SW480 (cell line): ENCODE measurements at regions not wholly inside any gene's neighbourhood (a gene's known extent, or its start where the extent isn't known, plus 50 kb on each side); places are given as distances from the start of the nearest gene placed in this dataset.
"Not testable (repeated sequence)": the region's sequence is repeated elsewhere in the genome, so short reads cannot be mapped to it uniquely, and the experiment has no call there.

ENCODE experiments used
- DNase-seq: peaks from one replicate; pipeline ENCODE4 v3.0.0-alpha.2; 2016; ENCODE audit warnings: low spot score

DNA sequence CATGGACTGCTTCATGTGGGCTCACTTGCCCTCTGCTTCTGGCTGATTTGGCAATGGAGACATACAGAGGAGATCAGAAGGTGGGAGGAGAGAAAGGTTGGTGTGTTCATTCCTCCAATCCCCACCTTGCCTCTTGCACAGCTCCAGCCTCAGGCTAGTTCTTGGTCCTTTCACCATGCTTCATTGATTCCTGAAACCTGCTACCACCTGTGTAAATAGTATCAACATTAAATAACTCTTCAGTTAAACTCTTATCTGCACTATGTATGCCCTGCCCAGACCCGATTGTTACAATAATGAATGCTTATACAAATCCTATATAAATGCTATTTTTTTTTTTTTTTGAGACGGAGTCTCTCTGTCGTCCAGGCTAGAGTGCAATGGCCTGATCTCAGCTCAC, 174.5 kb downstream of the CD83 start:
- no peak for DNase-seq

DNA sequence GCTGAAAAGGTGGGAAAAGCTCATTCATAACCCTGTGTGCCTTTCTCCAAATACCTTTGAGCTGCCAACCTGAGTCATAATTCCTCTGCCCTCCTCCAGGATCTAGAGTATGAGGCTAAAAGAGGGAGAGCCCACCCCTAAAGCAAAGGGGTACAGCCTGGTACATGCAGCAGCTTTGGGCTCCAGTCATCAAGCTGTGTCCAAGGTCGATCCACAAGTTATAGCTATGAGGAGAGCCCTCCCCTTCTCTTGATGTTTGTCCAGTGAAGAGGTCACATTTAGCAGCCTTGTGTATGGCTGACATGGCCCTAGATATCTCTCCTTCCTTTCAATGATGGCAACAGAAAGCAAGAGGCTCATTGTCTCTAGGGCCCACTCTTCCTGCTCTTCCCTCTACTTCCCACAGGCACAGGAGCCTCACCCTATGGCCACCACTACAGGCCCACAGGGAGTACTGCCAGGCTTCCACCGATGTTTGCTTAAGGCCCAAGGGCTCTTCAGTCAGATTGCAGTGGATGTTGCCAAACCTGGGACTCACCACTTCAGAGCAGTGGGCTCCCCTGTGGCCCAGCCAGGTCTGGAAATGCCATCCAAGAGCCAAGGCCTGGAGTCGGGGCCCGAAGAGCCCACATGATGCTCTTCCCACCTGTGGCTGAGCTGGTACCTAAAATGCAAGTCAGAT, 176.8 kb downstream of the CD83 start:
- DNase-seq = no peak

DNA sequence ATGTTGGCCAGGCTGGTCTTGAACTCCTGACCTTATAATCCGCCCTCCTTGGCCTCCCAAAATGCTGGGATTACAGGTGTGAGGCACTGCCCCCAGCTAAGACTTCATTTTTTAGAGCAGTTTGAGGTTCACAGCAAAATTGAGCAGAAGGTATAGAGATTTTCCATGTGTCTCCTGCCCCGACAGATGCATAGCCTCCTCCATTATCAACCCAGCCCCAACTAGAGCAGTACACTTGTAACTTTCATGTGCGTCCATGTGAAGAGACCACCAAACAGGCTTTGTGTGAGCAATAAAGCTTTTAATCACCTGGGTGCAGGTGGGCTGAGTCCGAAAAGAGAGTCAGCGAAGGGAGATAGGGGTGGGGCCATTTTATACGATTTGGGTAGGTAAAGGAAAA, 179.1 kb downstream of the CD83 start:
- DNase-seq = not testable (repeated sequence)

DNA sequence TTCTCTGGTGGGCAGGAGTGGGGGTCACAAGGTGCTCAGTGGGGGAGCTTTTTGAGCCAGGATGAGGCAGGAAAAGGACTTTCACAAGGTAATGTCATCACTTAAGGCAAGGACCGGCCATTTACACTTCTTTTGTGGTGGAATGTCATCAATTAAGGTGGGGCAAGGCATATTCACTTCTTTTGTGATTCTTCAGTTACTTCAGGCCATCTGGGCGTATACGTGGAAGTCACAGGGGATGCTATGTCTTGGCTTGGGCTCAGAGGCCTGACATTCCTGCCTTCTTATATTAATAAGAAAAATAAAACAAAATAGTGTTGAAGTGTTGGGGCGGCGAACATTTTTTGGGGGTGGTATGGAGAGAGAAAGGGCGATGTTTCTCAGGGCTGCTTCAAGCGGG, 179.5 kb downstream of the CD83 start:
- DNase-seq = not testable (repeated sequence)

DNA sequence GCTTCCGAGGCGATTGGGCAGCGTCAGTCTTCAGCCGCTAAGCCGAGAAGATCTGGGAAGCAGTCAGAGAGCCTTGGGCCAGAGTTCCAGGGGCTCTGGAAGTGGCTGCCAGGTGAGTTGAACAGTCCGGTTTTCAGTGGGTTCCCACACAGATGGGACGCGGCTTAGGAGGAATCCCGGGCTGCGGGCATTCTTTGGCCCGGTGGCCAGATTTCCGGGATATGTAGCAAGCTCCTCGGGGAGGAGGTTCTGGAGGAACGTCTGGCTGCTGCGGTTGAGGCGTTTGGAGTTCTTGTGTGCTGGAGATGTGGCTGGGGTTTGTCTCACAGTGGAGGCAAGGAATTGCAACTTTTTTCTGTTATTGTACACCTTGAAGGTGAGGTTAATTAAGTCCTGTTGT, 182.6 kb downstream of the CD83 start:
- not testable (repeated sequence) for DNase-seq

DNA sequence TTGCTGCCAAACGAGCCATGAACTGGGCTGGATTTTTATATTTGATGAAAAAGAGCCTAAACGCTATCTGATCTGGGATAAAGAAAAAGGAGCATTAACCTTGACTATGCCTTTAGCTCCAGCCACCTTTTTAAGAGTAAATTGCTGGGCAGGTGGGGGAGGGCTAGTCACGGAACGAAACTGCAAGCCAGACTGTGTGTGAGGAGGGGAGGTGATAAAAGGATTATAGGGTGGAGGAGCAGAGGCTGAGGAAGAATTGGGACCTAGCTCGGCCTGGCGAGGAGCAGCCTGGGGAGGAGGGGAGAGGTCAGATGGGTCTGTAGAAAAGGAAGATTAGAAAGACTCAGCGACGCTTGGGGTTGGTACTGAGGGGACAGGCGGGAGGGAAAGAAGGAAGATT, 183.1 kb downstream of the CD83 start:
- not testable (repeated sequence) for DNase-seq

DNA sequence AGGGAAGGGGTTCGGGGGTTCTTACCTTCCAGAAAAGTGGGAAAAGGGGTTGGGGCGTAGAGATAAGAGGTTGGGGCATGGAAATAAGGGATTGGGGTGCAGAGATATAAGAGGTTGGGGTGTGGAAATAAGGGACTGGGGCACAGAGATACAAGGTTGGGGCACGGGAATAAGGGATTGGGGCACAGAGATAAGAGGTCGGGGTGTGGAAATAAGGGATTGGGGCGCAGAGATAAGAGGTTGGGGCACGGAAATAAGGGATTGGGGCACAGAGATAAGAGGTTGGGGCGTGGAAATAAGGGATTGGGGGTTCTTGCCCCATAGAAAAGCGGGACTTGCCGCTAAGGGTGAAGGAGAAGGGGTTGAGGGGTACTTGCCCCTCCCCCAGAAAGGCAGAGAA, 183.9 kb downstream of the CD83 start:
- not testable (repeated sequence) for DNase-seq

DNA sequence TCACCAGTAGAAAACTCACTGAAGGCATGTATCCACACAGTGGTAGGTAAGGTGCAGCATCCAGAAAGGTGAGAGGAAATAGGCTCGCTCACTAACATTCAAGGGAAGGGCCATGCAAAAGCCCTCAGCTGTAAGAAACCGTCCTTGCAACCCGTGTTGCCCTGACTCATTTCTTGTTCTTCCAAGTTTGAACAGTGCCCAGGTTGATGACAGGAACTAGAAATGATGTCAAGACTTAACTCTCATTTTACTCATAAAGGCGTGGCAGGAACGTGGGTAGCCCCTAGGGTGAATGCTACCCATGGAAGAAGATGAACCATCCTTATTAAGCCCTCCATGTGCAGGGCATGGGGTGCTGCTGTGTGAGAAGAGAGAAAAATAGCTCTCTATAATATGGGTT, 187.6 kb downstream of the CD83 start:
- no peak for DNase-seq

DNA sequence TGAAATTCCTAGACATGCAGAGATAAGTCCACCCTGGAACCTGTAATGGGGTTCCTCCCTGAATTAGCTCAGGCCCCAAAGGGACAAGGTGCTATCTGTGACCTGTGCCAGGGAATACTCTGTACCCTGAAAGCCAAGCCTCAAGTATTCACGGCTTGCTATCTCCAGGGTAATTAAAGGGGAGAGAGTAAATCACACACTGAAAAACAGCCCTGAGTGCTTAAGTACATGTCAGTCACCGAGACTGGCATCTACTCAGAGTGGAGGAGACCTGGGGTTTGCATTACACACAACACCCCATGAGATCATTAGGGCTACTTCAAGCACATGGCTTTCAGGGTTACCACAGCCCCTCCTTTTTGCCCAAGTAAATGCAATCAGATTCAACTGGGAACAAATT, 188.1 kb downstream of the CD83 start:
- no peak for DNase-seq

DNA sequence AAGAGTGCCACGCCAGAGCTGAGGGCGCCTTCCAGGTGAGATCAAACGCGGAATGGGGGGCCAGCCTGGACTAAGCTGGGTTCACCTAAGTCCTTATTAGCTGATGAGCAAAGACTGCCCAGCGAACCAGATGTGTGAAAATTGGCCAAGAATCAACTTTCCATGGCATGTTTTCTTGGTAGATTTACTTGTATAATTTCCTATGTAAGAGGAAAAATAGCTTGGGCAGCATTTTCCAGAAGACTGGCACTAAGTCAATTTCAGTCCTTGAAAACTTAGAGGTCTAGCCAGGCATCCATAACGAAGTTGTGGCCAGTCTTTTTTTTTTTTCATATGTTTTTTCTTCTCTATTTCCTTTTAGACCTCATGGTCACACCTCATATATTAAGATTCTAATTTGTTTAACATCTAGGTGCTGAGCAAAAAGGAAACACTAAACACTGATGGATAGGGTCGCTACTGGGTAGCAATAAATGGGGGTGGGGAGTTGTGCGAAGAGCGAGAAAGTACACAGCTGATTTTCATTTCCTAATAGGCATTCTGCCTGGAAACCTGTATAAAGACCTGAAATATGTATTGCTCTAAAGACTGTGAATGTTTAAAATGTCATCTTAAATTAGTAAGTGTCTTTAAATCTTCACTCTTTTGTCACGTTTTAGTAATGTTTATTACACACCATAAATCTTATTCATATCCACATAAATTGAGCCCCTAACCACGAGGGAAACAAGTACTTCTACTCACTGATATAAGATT, 188.8 kb downstream of the CD83 start:
- DNase-seq = no peak

DNA sequence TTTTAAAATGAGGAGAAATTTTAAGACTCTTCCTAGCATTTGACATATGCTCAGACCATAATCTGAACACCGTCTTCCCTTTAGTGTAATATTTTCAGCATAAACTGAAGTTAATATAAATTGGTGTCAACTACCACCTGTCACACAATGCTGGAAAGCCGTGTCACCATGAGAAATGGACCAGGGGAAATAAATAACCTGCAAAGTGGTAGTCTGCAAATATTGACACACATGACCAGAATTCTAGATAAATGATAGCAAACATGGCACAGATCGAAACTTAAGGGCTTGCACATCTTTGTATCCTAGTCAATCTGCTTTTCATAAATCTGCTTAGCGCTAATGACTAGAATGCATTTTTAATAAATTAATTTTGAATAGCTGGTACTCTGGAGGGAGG, 191.9 kb downstream of the CD83 start:
- DNase-seq = no peak

DNA sequence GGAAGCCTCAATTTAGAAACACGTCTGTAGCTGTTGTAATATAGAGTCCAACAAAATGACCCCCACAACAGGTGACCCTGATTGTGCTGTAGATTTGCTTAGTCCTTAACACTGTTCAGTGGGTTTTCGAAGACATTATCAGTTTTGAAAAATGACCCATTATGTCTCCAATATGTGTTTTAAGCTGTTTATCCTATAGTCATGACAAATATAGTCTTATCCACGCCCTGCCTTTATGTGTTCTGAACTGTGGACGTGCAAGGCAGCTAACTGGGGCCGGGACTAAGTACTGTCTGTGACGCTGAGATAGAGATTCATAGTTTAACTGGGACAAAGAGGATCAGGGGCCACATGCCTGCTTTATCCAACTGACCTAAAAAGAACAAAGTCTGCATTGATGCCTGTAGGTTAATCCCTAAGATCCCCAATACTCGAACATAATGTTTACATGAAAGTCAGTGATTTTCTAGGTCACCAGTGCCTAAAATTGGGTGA, 192.4 kb downstream of the CD83 start:
- no peak for DNase-seq

DNA sequence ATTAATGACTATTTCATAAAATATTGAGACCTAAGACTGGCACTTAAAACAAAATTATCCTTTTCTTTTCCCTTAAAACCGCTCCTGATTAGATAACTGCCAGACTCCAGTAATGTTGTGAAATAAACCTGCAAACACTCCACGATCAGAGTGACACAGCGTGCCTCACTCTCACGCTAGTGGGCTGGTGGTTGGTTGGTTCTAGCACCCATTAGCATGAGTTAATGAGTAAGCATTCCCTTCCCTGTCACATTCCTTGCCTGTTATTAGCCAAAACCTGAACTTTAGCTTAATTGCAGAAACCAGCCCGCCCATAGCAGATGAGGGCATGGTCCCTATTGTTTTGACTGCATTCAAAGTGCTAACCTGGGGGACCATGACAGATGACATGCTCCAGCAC, 193.4 kb downstream of the CD83 start:
- no peak for DNase-seq

DNA sequence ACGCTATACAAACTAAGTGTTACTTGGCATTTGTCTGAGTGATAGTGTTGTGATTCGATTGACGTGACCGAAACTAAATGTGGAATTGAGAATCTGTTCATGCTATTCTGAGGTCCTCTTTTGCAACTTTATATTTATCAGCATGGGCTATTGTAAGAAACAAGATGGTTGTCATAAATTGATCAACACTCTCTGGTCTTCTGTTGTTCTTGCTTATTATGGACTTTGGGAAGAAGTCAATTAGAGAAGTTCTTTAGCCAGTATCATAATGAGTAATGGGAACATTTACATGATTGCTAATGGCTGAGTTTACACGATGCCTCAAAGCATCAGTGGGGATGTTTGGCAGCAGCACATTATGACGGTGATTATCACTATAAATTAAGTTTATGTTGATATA, 195.0 kb downstream of the CD83 start:
- no peak for DNase-seq

DNA sequence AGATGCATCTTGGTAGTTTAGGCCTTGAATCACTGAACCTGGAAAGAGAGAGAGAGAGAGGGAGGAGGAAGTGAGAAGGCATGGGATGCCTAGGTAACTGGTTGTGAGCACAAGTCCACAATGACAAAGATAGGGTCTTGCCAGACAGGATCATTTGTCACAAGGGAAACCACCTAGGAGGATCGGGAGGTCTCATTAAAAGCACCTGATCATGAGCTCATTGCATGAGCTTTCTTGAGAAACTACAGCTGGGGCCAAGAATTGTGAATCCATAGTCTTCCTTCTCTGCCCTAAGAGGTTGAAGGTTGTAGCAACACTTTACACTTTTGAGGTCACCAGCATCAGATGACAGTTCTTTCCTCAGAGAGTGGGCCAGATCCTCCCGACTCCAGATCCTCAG, 195.7 kb downstream of the CD83 start:
- no peak for DNase-seq

DNA sequence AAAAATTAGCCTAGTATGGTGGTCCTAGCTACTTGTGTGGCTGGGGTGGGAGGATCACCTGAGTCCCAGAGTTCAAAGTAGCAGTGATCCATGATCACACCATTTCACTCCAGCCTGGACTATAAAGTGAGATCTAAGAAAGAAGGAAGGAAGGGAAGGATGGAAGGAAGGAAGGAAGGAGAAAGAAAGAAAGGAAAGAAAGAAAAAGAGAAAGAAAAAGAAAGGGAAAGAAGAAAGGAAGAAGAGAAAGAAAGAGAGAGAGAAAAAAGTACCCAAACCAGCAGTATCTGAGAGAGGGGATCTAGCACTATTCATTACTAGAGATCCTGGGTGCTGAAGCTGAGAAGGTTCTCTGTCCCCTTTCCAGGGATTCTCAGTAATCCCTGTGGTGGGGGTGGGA, 197.8 kb downstream of the CD83 start:
- no peak for DNase-seq

DNA sequence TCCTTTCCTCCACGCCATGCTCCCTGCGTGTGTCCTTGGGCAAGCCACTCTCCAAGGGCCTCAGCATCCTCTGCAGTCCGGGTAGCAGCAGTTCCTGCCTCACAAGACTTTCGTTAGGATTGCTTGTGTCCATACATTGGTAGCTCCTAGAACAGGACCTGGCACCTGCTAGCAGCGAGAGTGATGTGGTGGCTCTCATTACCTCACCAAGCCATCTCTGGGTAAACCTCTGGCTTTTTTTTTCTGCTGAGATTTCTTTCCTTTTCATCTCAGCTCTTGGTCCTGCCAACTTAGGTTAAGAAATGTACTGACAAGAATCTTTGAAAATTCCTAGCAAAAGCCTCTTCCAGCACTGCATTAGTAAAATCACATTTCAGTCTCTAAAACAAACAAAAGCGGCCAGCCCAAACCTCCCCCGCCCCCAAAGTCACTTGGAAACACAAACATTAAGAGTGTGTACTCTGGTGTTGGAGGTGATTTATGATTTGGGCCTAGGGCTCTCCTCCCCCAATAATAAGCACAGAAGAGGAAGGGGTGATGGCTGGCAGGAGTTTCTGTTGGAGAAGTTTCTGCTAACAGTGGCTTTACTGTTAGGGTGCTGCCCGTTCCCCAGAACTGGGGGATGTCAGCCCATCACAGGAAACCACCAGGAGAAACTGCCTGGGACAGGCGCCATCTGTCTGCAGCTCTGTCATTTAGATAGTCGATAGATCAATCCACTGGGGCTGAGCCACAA, 199.2 kb downstream of the CD83 start:
- no peak for DNase-seq

DNA sequence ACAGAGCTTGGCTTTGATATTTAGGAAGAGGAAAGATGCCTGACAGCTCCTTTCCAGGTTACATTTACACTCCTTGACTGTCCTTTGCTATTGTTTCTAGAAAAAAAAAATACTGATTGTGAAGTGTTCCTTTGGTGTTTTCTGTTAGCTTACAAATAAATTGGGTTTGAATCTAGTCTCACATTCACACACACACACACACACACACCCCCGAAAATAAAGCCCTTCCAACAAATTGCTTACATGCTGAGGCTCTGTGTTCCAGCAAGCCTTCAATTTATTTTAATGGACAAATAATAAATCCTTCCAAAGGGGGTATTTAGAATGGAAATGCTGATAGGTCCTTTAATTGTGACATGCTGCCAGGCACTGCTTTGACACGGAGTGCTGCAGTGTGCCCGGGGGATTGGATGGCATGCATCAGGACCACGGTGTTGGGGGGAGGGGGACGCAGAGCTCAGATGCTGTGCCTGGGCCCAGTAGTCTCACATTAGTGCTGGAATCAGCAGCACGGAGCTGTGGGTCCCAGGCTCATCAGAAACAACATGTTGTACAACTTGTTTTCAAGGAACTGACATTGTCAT, 199.9 kb downstream of the CD83 start:
- no peak for DNase-seq

DNA sequence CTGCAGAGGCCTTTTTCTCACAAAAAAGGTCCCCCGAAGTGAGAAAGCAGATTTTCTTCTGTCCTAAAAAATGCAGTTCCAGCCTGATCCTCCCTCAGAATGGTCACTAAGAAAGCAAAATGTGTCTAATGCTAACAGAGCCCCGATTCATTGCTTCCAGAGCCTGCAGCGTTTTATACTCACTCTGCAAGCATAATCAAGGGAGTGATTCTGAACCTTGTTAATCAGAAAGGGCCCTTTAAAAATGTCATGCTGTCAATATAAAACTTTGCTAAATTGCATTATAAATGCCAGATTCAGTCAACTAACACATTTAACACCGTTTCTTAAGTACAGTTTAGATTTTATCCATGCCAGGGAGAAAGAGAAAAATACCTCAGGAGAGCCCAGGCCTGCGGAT, 202.8 kb downstream of the CD83 start:
- DNase-seq = no peak

DNA sequence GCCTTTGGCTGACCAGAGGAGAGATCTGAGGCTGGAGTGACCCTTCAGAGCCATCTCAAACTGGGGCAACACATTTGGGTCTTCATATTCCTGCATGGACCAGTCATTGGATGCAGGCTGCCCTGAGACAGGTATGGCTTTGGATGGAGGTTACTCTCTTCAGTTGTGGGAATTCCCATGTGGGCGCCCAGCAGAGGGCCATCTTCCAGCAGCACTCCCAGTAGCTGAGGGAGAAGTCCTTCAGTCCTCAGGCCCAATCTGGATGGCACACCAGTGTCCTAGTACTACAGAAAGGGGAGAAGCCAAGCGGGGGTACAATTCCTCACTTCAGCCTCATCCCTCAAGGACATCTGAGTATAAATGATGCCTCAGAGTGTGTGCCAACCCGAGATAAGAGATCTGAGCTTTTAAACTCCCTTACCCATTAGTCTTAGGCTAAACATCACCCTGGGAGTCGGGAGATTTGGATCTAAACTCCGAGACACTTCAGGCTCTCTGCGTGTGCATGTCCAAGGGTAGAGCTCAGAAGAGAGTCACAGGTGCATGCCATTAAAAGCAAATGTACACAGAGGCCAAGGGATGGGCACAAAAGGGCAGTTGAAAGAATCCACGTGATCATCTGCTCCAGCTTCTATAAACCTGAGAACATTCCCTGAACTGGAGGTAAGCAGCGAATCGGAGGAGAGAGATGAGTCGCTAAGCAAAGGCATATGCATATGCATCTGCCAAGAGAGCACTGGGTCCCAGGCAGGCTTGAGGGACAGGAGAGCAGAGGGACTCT, 204.6 kb downstream of the CD83 start:
- DNase-seq = peak; percentile 16

DNA sequence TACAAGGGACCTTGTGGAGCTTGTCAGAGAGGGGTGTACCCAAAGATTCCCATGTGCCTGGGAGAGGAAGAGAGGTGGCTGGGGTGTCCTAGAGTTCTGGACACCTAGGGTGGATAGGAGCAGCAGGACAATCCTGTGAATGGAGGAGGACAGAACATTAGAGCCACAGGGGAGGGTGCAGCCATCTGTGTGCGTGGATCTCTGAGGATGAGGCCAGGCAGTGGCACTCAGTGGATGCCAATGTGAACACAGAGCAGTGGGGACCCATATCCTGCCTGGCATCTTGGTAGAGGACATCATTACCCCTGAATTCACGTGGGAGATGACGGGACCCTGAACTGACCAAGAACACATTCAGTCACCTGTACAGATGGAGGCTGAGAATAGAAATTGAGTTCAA, 205.3 kb downstream of the CD83 start:
- no peak for DNase-seq

DNA sequence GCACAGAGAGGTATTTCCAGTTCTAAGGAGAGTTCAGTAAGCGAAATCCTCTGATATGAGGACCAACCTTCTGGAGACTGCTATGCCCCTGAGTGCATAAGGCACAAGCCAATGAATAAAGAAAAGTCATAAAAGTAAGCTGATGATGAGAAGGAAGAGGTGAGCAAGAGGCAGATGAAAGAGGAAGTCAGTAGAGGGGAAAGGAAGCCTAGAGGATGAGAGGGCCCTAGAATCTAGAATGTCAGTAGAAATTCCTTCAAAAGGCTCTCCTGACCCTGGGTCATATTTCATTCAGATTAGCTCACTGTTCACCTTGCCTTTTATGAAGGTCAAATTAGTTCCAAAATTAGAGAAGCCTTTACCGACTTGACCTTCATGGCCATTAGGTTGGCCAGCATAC, 209.2 kb downstream of the CD83 start:
- no peak for DNase-seq
